DOHH2 (cell line): ENCODE measurements at regions not wholly inside any gene's neighbourhood (a gene's known extent, or its start where the extent isn't known, plus 50 kb on each side); places are given as distances from the start of the nearest gene placed in this dataset.

Experiments
- EZH2phosphoT487 ChIP-seq: fragments of 200-600 bp; sonication (generic); IDR thresholded peaks from 2 replicates; pipeline ENCODE4 v1.6.1; 2017; ENCODE audit warnings: borderline replicate concordance, mild to moderate bottlenecking, antibody characterized with exemption, low read length, moderate library complexity, mixed read lengths
- TF ChIP-seq, protein P1 (sequence below): fragments of 200-600 bp; sonication (generic); IDR thresholded peaks from one replicate; pipeline ENCODE4 v1.5.1; 2014; ENCODE audit warnings: antibody characterized with exemption, mild to moderate bottlenecking, low read depth, low read length; ENCODE audit not compliant: poor library complexity, severe bottlenecking

DNA sequence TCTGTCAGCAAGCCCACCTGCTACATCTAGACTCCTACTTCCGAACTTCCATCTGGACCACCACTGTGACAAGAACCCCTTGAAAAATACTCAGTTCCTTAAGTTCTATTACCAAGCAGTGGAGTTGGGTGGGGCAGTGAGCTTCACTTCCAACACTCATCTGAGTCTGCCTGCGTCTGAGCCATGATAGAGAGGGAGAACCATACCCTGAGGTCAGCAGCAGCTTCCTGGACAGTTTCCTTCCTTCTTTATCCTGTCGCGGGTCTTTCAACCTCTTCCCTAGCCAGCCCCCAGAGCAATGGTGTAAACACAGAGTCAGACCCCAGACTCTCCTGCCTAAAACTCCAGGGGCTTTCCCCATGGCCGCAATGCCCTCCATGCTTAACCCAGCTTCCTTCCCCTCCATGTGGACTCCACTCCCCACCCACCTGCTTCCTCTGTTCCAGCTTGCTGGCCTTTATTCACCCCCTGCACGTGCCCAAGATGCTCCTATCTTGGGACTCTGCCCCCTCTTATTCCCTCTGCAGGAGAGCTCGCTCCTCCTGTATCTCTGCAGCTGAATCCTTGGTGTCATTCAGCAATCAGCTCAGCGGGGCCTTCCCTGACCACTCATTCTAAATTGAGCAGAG is 211.2 kb downstream of the SHQ1 start:
- TF ChIP-seq, protein P1, sequence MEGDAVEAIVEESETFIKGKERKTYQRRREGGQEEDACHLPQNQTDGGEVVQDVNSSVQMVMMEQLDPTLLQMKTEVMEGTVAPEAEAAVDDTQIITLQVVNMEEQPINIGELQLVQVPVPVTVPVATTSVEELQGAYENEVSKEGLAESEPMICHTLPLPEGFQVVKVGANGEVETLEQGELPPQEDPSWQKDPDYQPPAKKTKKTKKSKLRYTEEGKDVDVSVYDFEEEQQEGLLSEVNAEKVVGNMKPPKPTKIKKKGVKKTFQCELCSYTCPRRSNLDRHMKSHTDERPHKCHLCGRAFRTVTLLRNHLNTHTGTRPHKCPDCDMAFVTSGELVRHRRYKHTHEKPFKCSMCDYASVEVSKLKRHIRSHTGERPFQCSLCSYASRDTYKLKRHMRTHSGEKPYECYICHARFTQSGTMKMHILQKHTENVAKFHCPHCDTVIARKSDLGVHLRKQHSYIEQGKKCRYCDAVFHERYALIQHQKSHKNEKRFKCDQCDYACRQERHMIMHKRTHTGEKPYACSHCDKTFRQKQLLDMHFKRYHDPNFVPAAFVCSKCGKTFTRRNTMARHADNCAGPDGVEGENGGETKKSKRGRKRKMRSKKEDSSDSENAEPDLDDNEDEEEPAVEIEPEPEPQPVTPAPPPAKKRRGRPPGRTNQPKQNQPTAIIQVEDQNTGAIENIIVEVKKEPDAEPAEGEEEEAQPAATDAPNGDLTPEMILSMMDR: no peak
- TF ChIP-seq EZH2phosphoT487: no peak
